ENCODE measurements at regions not wholly inside any gene's neighbourhood (a gene's known extent, or its start where the extent isn't known, plus 50 kb on each side); places are given as distances from the start of the nearest gene placed in this dataset.
A peak's percentile ranks its signal among the peaks of the same experiment; 100 is the strongest.

DNA sequence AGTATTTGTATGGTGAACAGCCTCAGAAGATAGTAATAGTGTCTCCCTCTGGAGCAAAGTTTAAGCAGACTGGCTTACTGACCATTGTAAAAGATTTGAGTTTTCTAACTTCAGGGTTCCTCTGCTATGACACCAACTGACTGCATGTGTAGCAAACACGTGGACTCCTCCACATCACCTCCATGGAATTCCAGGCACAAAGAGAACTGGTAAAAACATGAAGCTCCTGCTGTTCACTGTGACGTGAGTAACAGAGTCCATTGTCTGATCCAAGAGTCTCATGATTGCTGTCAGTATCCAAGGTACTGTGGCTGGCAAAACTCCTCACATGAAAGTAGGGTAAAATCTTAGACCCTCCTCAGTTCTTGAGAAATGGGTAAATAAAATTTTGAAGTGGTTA lies 107.6 kb upstream of the FAM9B start:
- DNase-seq (ENCODE audit: low read depth) = peak; percentile 38

DNA sequence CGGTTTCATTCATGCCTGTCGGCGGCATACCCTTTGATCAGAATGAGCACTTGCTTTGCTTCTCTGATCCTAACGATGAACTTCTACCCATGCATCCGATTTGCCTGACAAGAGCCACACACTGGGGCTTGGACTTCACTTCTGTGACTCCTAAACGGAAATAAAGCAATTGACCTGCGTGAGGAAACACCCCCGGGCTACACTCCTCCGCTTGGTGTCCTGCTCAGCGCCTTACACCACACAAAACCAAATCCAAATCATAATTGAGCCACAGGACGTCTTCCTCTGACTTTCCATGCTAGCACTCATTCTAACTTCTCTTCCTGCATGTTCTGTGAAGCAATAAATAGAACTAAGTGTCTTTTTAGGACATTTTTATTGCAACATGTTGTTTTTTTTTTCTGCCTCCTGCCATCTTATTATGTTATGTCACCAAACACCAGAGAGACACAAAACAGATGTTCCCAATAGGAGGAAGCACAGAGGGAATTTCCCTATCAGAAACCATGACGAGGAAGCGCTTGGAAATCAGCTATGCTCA lies 110.8 kb upstream of the FAM9B start:
- H3K4me3 ChIP-seq (ENCODE audit: control insufficient read depth, low read depth, low read length) = no peak overlapping the region
- no peak for DNase-seq (ENCODE audit: low read depth)
- TF ChIP-seq, protein P1, sequence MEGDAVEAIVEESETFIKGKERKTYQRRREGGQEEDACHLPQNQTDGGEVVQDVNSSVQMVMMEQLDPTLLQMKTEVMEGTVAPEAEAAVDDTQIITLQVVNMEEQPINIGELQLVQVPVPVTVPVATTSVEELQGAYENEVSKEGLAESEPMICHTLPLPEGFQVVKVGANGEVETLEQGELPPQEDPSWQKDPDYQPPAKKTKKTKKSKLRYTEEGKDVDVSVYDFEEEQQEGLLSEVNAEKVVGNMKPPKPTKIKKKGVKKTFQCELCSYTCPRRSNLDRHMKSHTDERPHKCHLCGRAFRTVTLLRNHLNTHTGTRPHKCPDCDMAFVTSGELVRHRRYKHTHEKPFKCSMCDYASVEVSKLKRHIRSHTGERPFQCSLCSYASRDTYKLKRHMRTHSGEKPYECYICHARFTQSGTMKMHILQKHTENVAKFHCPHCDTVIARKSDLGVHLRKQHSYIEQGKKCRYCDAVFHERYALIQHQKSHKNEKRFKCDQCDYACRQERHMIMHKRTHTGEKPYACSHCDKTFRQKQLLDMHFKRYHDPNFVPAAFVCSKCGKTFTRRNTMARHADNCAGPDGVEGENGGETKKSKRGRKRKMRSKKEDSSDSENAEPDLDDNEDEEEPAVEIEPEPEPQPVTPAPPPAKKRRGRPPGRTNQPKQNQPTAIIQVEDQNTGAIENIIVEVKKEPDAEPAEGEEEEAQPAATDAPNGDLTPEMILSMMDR (IDR thresholded peaks at IDR 0.05; ENCODE audit: control insufficient read depth, insufficient read depth, low read depth, low read length, missing control alignments) = no peak

More for the DNA sequence above, 107.6 kb upstream of the FAM9B start:
- TF ChIP-seq, protein P1 (IDR thresholded peaks at IDR 0.05; ENCODE audit: control insufficient read depth, insufficient read depth, low read depth, low read length, missing control alignments) = no peak
- no peak overlapping the region for H3K4me3 ChIP-seq (ENCODE audit: control insufficient read depth, low read depth, low read length)

DNA sequence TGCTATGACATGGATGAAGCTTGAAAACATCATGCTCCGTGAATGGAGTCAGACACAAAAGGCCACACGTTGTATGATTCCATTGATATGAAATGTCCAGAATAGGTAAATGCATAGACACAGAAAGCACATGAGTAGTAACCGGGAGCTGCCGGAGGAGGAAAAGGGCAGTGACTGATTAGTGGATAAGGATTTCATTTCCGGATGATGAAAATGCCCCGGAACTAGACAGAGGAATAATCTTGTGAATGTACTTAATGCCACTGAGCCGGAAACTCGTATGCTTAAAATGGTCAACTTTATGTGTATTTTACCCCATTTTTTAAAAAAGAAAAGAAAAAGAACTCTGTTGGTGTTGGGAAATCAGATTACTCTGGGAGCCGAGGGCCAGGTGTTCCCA lies 112.7 kb upstream of the FAM9B start:
- TF ChIP-seq, protein P1 (IDR thresholded peaks at IDR 0.05; ENCODE audit: control insufficient read depth, insufficient read depth, low read depth, low read length, missing control alignments) = no peak
- no peak overlapping the region for H3K4me3 ChIP-seq (ENCODE audit: control insufficient read depth, low read depth, low read length)
- DNase-seq (ENCODE audit: low read depth) = no peak

DNA sequence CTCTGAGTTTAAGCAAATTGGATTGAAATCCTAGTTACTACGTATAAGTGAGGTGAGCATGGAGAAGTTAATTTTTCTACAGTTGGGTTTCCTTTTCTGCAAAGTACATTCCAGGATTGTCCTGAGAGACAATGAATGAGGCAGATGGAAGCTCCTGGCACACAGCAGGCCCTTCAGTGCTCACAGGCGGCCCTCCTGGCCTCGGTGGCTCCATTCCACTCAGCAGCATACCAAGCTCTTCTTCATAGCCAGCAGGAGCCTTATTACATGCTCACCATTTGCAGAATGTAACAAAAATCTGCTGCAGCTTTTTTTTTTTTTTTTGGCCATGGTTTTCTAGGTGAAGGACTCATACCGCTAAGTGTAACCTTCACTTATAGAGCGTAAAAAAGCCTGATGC lies 113.2 kb upstream of the FAM9B start:
- TF ChIP-seq, protein P1 (IDR thresholded peaks at IDR 0.05; ENCODE audit: control insufficient read depth, insufficient read depth, low read depth, low read length, missing control alignments) = no peak
- no peak for DNase-seq (ENCODE audit: low read depth)
- no peak overlapping the region for H3K4me3 ChIP-seq (ENCODE audit: control insufficient read depth, low read depth, low read length)

DNA sequence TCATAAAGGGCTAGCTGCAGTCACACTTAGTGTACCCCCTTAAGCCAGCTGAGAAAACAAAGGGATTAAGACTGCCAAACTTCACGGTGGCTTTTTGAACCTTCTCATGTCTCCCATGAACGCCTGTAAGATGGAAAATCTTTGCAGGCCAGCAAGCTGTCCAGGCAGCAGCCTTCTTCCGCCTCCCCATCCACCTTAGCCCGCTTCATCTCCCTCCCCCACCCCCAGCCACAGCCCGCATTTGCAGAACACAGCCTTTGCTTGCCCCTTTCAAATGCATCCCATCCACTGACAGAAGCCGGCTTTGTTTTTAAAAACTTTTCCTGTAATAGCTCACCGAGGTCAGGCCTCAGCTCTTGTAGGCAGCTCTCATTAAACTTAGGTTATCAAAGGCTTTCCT lies 113.8 kb upstream of the FAM9B start:
- DNase-seq (ENCODE audit: low read depth) = no peak
- H3K4me3 ChIP-seq (ENCODE audit: control insufficient read depth, low read depth, low read length) = no peak overlapping the region

DNA sequence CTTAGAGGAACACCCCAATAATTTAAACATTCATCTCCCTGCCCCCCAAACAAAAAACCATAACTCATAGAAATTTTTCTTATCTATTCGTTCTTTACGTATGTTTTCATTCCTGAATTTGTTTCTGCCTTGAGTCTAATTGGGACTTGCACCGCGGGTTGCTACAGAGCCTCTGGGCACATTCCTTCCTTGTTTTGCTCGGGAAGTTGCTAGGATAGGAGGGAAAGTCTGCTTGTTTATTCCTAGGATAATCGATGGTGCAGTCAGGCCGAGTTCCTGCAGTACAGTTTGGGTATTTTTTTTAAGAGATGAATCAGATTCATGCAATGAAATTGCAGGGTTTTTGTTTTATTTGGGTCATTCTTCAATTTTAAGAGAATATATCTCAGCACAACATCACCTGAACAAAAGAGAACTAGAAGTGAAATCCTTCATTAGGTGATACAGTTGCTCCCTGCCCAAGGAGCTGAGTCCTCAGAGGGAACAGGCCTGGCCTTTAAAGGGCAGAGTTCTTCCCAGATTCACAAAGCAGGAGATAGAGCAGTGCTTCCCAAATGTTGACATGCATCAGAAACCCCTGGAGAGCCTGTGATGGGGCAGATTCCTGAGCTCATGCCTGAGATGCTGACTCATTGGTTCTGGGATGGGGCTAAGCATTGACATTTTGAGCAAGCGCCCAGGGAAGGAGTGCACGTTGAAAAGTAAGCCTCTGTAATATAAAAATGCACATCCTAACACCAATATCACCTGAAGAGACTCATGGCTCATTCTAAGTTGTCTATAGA lies 114.9 kb upstream of the FAM9B start:
- no peak for DNase-seq (ENCODE audit: low read depth)
- TF ChIP-seq, protein P1 (IDR thresholded peaks at IDR 0.05; ENCODE audit: control insufficient read depth, insufficient read depth, low read depth, low read length, missing control alignments) = no peak
- no peak overlapping the region for H3K4me3 ChIP-seq (ENCODE audit: control insufficient read depth, low read depth, low read length)

More for the DNA sequence above, 113.8 kb upstream of the FAM9B start:
- TF ChIP-seq, protein P1 (IDR thresholded peaks at IDR 0.05; ENCODE audit: control insufficient read depth, insufficient read depth, low read depth, low read length, missing control alignments) = no peak

All from AG09309 (cell line).